ENCODE measurements at regions not wholly inside any gene's neighbourhood (a gene's known extent, or its start where the extent isn't known, plus 50 kb on each side); places are given as distances from the start of the nearest gene placed in this dataset.

- no peak for DNase-seq
These were observed 303.9 kb downstream of the IRF8 start for GRCh38 chr16:86202760-86203426.

GRCh38 chr16:86203557-86204275, 304.8 kb downstream of the IRF8 start:
- no peak for DNase-seq

DNA sequence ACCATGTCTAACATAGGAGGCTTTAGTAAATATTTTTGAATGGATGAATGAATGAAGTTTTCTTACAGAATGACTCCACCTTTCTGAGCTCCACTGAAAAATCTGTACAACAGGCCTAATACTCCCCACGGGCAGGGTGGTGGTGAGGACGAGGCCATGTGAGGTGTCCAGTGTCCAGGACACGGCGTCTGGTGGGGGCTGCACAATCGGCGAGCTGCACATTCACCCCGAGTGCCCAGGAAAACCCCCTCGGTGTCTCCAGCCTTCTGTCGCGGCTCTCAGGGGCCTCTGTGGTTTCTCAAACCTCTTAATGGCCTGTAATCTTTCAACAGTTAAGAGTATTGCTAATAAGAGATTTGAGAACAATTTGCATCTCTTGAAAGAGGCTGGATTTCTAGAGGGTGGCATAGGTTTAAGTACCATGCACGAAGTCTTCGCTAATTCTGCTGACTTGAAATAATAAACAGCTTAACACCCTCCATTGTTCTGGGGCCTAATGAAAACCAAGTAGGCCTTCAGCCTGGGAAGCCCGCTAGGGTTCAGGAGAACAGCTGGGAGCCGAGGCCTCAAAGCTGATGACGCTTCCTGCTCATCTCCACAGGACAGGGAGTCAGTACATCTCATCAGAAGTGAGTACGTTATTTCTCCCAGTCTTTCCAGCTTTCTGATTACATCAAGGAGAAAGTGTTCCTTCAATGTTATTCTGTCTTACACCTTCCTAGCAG, 304.6 kb upstream of the FOXF1 start:
- no peak for DNase-seq

- no peak for DNase-seq
These were observed 303.0 kb upstream of the FOXF1 start for GRCh38 chr16:86207350-86207749.

DNA sequence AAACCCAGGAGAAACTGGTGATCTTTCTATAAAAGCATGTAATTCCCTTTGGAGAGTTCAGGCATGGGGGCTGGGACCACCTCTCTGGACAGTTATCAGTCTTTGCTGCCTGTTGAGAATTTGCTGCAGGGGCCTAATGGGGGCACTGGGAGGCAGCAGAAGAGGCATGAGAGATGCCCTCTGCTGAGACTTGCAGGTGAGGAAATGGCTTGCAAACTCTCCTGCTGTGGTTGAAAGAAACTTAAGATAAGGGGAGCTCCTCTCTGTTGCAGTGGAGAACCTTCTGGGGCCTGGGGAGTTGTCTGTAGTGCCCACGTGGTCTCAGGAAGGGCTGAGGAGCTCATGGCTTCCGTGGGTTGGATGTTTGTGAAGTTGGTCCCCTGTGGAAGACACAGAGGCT, 301.1 kb upstream of the FOXF1 start:
- DNase-seq: no peak

DNA sequence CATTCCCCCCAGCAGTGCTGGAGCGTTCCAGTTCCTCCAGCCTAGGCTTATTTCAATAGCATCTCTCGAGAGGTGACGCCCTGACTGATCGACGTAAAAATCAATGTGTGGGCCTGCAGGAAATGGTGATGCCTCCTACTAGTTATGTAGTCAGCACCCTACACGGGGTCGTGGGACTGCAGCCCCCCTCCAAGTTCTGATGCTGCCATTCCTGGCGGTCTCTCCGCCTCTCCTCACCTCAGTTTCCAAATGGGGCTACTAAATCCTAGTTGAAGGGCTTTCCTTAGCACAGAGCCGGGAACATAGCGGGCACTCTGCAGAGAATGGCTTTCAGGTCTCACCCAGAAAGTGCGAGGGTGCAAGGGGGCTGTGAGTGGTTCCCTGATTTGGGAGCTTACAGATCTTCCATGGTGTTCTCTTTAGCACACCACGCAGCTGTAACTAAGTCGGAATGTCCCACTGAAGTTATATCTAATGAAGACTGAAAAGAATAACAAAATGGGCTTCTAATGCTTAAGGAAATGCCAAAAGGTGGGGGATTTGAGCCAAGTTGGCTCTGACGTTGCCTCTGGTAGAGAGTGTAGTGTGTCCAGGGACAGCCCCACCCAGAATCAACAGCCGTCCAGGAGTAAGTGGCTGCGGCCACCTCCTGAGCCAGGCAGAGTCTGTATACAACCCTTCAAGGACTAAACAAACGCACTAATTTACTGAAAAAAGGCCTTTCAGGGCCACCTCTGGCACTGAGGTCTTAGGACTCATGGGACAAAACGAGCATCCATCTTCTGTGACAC, 299.7 kb upstream of the FOXF1 start:
- DNase-seq: no peak

- no peak for DNase-seq
These were observed 299.1 kb upstream of the FOXF1 start for GRCh38 chr16:86211265-86211664.

DNA sequence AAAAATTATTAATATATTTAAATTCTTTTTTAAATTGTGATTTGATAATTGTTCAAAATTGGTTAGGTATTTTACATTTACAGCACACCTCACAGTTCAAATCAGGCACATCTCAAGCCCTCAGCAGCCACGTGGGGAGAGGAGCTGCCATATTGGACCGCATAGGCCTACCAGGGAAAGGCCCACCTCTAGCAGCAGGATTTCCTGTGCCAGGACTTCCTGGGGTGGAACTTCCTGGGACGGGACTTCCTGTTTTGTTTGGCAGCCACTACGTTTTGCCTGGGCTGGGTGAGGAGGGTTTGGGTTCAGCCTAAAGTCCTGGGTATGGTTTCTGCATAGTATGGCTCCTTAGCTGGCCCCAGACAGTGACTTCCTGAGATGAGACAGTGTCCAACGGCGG, 298.5 kb upstream of the FOXF1 start:
- no peak for DNase-seq

DNA sequence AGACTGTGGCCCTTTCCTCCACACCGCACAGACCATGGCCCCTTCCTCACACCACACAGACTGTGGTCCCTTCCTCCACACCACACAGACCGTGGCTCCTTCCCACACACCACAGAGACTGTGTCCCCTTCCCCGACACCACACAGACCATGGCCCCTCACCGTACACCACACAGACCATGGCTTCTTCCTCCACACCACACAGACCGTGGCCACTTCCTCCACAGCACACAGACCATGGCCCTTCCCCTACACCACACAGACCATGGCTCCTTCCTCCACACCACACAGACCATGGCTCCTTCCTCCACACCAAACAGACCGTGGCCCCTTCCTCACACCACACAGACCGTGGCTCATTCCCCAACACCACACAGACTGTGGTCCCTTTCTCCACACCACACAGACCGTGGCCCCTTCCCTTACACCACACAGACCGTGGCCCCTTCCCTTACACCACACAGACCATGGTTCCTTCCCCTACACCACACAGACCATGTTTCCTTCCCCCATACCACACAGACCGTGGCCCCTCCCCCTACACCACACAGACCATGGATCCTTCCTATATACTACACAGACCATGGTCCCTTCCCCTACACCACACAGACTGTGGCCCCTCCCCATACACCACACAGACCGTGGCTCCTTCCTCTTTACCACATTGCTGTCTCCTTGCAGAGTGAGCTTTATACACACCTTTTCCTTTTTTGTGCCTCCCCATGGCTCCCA, 297.5 kb upstream of the FOXF1 start:
- no peak for DNase-seq

DNA sequence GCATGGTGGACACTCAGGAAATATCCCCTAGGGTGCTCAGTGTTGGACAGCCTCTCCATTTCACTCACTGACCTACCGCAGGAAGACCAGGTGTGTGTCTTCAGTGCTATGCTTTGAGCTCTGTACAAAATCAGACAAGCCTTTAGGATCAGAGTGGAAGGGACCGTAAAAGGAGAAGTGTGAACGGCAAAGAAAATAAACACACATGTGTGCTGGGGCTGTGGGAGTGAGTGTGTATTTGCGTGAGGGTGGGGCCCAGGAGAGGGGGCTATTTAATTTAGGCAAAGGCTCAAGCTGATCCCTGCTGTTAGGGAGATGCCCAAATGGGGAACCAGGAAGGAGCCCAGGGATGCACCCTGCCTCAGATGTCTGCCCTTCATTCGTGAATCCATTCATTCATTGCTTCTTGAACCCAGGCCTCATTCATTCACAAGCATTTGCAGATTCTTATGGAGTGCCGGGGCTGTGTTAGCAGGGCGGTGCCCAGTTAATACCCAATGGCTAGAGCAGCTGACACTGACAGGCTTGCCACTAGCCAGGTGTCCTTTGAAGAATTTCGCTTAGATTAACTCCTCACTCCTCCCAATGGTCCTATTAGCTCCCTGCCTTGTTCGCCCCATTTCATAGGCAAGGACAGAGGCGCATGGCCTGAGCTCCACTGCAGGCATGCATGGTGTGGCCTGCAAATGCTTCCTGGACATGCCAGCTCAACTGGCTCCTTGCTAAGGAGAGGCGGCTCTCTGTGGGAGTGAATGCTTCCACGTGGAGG, 296.7 kb upstream of the FOXF1 start:
- DNase-seq: no peak

- no peak for DNase-seq
These were observed 295.7 kb upstream of the FOXF1 start for GRCh38 chr16:86214326-86215232.

DNA sequence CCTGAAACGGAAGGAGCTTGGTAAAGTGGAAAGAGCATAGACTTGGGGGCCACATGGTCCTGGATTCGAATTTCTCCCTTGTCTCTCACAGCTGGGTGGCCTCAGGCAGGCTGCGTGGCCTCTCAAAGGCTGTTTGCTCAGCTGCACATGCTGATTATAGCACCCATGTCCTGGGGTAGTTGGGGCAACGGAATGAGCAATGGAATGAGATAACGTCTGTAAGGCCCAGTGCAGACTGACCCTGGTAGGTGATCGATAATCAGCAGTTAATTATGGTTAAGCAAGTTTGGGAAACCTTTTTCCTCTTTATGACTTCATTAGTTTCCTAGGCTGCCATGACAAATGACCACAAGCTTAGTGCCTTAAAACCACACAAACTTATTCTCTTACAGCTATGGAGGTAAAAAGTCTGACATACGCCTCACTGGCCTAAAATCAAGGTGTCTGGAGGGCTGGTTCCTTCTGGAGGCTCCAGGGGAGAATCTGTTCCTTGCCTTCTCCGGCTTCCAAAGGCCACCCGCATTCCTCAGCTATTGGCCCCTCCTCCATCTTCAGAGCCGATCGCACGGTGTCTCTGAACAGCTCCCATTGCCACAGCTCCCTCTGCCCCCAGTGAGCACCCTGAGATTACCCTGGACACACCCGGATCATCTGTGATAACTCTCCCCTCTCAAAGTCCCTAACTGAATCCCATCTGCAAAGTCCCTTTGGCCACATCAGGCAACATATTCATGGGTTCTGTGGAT, 294.9 kb upstream of the FOXF1 start:
- DNase-seq: no peak

DNA sequence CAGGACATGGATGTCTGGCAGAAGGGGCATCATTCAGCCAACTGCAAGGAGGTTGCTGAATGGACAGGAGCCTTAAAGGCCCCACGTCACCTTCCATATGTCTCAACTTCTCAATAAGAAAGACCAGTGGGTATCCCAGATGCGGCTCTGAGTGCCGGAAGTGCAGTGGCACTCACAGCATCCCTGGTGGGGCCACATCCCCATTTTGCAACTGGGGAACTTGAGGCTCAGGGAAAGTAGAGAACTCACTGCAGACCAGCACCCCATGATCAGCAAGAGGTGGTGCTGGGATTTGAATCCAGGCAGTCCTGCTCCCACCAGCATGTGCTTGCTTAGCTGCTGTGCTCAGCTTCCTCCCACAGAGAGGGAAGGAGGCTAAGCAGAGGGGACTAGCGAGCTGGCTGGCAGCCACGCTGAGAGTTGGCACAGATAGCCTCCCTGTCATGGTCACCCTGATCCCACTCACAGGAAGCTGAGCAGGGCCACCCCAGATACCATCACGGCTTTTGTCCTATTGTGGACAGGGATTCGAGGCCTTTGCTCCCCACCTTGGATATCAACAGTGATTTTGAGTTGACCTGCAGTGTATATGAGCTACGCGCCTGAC, 294.2 kb upstream of the FOXF1 start:
- no peak for DNase-seq

DNA sequence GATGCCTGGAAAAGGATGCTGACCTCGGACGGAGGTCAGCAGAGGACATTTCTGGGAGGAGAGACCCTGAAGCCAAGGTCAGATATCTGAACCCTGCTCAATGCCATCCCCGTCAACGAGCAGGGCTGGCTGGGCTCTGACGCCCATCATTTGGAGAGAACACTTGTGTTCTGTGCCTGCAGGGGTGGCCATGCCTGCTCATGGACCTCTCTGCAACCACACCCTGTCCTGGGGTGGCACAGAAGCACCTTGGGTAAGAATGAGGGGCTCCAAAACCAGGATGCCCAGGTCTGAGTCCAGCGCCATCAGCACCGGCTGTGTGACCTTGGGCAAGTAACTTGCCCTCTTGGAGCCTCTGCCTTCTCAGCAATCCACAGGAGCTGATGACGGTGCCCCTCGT, 293.7 kb upstream of the FOXF1 start:
- no peak for DNase-seq

DNA sequence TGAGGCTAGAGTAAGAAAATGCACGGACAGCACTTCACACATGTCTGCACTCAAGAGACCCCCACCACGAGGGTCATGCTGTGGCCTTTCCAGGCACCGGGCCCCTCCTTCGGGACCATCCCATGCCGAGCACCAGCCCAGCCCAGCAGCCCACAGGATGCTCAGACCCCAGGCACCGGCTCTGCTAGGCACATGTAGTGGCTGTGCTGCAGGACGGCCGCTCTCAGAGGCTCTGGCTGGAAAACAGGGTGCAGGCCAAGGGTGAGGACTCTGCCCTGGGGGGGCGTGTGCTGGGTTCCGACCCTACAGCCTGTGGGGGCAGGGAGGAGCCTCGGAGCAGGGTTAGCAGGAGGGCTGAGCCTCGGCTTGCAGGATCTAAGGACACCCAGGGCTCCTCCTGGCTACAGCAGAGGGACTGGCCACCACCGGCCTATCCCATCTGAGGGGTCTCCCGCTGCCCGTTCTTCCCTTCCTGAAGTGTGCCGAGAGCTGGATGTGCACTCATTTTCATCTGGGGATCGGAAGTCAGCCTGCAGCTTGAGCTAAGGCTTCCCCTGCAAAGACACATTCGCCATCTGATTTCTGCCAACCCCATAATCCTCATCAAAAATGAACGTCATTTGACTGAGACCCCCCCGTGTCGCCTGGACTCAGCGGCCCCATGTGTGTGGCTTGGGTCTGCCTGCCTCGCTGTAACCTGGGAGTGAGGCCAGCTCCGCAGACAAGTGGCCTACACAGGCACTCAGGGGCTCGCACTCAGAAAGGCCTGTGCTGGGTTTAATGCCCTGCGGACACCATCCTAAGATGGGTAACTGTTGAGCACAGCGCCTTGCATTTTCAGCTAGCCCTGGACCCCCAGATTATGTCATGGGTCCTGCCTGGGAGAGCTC, 293.1 kb upstream of the FOXF1 start:
- DNase-seq: no peak

GRCh38 chr16:86217891-86218270, 292.4 kb upstream of the FOXF1 start:
- no peak for DNase-seq

GRCh38 chr16:86218479-86219170, 291.7 kb upstream of the FOXF1 start:
- no peak for DNase-seq
